GM12878 (cell line): ENCODE measurements at regions not wholly inside any gene's neighbourhood (a gene's known extent, or its start where the extent isn't known, plus 50 kb on each side); places are given as distances from the start of the nearest gene placed in this dataset.

Source experiments
- CEBPB ChIP-seq, 2 experiments: fragments of 150-350 bp in 1 of 2; IDR thresholded peaks; 2 replicates each; pipeline ENCODE4 v1.6.1; 2012 to 2014; ENCODE audit warnings: low read depth in 2 of 2, low read length in 2 of 2, borderline replicate concordance in 1 of 2, inconsistent platforms in 1 of 2
- CHD2 ChIP-seq: IDR thresholded peaks from 2 replicates; pipeline ENCODE4 v1.6.1; 2011; ENCODE audit warnings: low read depth, low read length, improper control_type of control experiment, borderline replicate concordance
- CREB1 ChIP-seq: IDR thresholded peaks from 2 replicates; pipeline ENCODE4 v1.6.1; 2012; ENCODE audit warnings: low read depth, mild to moderate bottlenecking, inconsistent platforms
- EGR1 ChIP-seq, 2 experiments: IDR thresholded peaks; 1 replicate in 1 of 2; 2 replicates in 1 of 2; pipeline ENCODE4 v1.6.1; 2011 to 2012; ENCODE audit warnings: low read depth in 2 of 2, low read length in 2 of 2, borderline replicate concordance in 1 of 2, mild to moderate bottlenecking in 1 of 2, moderate library complexity in 1 of 2
- KDM1A ChIP-seq: fragments of 200-600 bp; sonication (generic); IDR thresholded peaks from 2 replicates; pipeline ENCODE4 v1.6.1; 2016; ENCODE audit warnings: borderline replicate concordance
- MYC ChIP-seq: IDR thresholded peaks from 2 replicates; pipeline ENCODE4 v1.6.1; 2011; ENCODE audit warnings: mild to moderate bottlenecking, low read length, moderate library complexity, inconsistent platforms; ENCODE audit not compliant: insufficient read depth, insufficient replicate concordance, insufficient read length, severe bottlenecking
- TF ChIP-seq, protein P1 (sequence below): IDR thresholded peaks from 2 replicates; pipeline ENCODE4 v1.6.1; 2012; ENCODE audit warnings: low read length, inconsistent platforms
- TF ChIP-seq, protein P2 (sequence below): IDR thresholded peaks from 2 replicates; pipeline ENCODE4 v1.6.1; 2012; ENCODE audit warnings: low read depth, low read length, improper control_type of control experiment
- TF ChIP-seq, protein P3 (sequence below), 3 experiments: IDR thresholded peaks in 2 of 3; conservative IDR thresholded peaks in 1 of 3; 2 replicates each; pipeline ENCODE4 v1.5.1; 2011; ENCODE audit warnings: low read depth in 3 of 3, low read length in 3 of 3, mild to moderate bottlenecking in 3 of 3, control low read depth in 2 of 3, moderate library complexity in 2 of 3, inconsistent platforms in 1 of 3, mixed read lengths in 1 of 3; ENCODE audit not compliant: control insufficient read depth in 2 of 3, insufficient read depth in 1 of 3; ENCODE audit errors: extremely low read depth in 1 of 3
- TF ChIP-seq, protein P4 (sequence below): fragments of 450-650 bp; IDR thresholded peaks from 2 replicates; pipeline ENCODE4 v1.6.1; 2017; ENCODE audit warnings: antibody characterized with exemption, mild to moderate bottlenecking, moderate library complexity

DNA sequence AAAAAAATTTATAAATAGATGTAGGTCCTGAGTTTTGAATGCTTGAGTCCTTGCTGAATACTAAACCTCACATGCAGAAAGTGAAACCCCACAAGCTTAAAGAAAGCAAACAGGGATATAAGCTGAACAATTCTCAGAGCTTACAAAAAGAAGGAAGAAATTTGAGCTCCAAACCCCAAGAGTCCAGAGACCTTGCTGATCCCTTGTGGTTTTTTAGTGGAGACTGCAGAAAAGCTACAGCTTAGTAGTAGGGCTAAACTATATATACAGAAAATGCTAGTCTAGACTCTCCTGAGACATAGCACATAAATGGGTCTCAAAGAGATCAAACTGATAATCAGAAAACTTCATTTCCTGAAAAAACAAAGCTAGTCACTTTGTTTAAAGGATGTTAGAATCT, 1548.1 kb upstream of the ZEB2 start:
- TF ChIP-seq, protein P1, sequence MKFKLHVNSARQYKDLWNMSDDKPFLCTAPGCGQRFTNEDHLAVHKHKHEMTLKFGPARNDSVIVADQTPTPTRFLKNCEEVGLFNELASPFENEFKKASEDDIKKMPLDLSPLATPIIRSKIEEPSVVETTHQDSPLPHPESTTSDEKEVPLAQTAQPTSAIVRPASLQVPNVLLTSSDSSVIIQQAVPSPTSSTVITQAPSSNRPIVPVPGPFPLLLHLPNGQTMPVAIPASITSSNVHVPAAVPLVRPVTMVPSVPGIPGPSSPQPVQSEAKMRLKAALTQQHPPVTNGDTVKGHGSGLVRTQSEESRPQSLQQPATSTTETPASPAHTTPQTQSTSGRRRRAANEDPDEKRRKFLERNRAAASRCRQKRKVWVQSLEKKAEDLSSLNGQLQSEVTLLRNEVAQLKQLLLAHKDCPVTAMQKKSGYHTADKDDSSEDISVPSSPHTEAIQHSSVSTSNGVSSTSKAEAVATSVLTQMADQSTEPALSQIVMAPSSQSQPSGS: no peak
- no peak for TF ChIP-seq KDM1A
- TF ChIP-seq, protein P2, sequence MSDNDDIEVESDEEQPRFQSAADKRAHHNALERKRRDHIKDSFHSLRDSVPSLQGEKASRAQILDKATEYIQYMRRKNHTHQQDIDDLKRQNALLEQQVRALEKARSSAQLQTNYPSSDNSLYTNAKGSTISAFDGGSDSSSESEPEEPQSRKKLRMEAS: no peak
- TF ChIP-seq, protein P3, sequence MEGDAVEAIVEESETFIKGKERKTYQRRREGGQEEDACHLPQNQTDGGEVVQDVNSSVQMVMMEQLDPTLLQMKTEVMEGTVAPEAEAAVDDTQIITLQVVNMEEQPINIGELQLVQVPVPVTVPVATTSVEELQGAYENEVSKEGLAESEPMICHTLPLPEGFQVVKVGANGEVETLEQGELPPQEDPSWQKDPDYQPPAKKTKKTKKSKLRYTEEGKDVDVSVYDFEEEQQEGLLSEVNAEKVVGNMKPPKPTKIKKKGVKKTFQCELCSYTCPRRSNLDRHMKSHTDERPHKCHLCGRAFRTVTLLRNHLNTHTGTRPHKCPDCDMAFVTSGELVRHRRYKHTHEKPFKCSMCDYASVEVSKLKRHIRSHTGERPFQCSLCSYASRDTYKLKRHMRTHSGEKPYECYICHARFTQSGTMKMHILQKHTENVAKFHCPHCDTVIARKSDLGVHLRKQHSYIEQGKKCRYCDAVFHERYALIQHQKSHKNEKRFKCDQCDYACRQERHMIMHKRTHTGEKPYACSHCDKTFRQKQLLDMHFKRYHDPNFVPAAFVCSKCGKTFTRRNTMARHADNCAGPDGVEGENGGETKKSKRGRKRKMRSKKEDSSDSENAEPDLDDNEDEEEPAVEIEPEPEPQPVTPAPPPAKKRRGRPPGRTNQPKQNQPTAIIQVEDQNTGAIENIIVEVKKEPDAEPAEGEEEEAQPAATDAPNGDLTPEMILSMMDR (IDR thresholded peaks at IDR 0.05 in 2 of 3, conservative IDR thresholded peaks at IDR 0.05 in 1 of 3; ENCODE audit: control insufficient read depth in 2 of 3, extremely low read depth in 1 of 3, insufficient read depth in 1 of 3, low read depth in 3 of 3, low read length in 3 of 3): no peak
- no peak for TF ChIP-seq MYC
- no peak for TF ChIP-seq CEBPB (IDR thresholded peaks at IDR 0.05; ENCODE audit: borderline replicate concordance in 1 of 2, low read depth in 2 of 2, low read length in 2 of 2)
- TF ChIP-seq, protein P4, sequence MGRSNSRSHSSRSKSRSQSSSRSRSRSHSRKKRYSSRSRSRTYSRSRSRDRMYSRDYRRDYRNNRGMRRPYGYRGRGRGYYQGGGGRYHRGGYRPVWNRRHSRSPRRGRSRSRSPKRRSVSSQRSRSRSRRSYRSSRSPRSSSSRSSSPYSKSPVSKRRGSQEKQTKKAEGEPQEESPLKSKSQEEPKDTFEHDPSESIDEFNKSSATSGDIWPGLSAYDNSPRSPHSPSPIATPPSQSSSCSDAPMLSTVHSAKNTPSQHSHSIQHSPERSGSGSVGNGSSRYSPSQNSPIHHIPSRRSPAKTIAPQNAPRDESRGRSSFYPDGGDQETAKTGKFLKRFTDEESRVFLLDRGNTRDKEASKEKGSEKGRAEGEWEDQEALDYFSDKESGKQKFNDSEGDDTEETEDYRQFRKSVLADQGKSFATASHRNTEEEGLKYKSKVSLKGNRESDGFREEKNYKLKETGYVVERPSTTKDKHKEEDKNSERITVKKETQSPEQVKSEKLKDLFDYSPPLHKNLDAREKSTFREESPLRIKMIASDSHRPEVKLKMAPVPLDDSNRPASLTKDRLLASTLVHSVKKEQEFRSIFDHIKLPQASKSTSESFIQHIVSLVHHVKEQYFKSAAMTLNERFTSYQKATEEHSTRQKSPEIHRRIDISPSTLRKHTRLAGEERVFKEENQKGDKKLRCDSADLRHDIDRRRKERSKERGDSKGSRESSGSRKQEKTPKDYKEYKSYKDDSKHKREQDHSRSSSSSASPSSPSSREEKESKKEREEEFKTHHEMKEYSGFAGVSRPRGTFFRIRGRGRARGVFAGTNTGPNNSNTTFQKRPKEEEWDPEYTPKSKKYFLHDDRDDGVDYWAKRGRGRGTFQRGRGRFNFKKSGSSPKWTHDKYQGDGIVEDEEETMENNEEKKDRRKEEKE: no peak
- TF ChIP-seq CREB1: no peak
- TF ChIP-seq EGR1 (IDR thresholded peaks at IDR 0.05; ENCODE audit: borderline replicate concordance in 1 of 2, low read depth in 2 of 2, low read length in 2 of 2): no peak
- no peak for TF ChIP-seq CHD2
